GM04503 (cell line): ENCODE measurements at regions not wholly inside any gene's neighbourhood (a gene's known extent, or its start where the extent isn't known, plus 50 kb on each side); places are given as distances from the start of the nearest gene placed in this dataset.
"Not testable (repeated sequence)": the region's sequence is repeated elsewhere in the genome, so short reads cannot be mapped to it uniquely, and the experiment has no call there.

Experiments used
- DNase-seq: peaks from one replicate; pipeline ENCODE4 v3.0.0-alpha.2; 2012; ENCODE audit warnings: low read depth

- peak; percentile 18 for DNase-seq
These were observed 74.1 kb upstream of the SH3PXD2B start for GRCh38 chr5:172528440-172528839.

- DNase-seq: no peak
These were observed 73.2 kb upstream of the SH3PXD2B start for GRCh38 chr5:172527559-172527958.

GRCh38 chr5:172525996-172526360, 71.7 kb upstream of the SH3PXD2B start:
- DNase-seq: no peak

- no peak for DNase-seq
These were observed 71.1 kb upstream of the SH3PXD2B start for GRCh38 chr5:172525307-172525995.

- no peak for DNase-seq
These were observed 70.3 kb upstream of the SH3PXD2B start for GRCh38 chr5:172524573-172525021.

GRCh38 chr5:172523146-172523745, 68.9 kb upstream of the SH3PXD2B start:
- no peak for DNase-seq

- no peak for DNase-seq
These were observed 67.1 kb upstream of the SH3PXD2B start for GRCh38 chr5:172521338-172521932.

- DNase-seq: no peak
These were observed 57.6 kb upstream of the SH3PXD2B start for GRCh38 chr5:172511952-172512351.

- no peak for DNase-seq
These were observed 55.1 kb upstream of the SH3PXD2B start for GRCh38 chr5:172509405-172509781.

- no peak for DNase-seq
These were observed 54.4 kb upstream of the SH3PXD2B start for GRCh38 chr5:172508471-172509404.

- DNase-seq: not testable (repeated sequence)
These were observed 53.2 kb upstream of the SH3PXD2B start for GRCh38 chr5:172507485-172507884.

GRCh38 chr5:172506921-172507320, 52.6 kb upstream of the SH3PXD2B start:
- no peak for DNase-seq

GRCh38 chr5:172506251-172506650, 51.9 kb upstream of the SH3PXD2B start:
- DNase-seq: no peak

- no peak for DNase-seq
These were observed 51.5 kb upstream of the SH3PXD2B start for GRCh38 chr5:172505845-172506244.

GRCh38 chr5:172505403-172505759, 51.1 kb upstream of the SH3PXD2B start:
- DNase-seq: no peak

GRCh38 chr5:172504701-172505402, 50.5 kb upstream of the SH3PXD2B start:
- no peak for DNase-seq

- DNase-seq: no peak
These were observed 49.8 kb upstream of the SH3PXD2B start for GRCh38 chr5:172503925-172504700.
